HG03469 (cell line): ENCODE measurements at regions not wholly inside any gene's neighbourhood (a gene's known extent, or its start where the extent isn't known, plus 50 kb on each side); places are given as distances from the start of the nearest gene placed in this dataset.
"Not testable (repeated sequence)": the region's sequence is repeated elsewhere in the genome, so short reads cannot be mapped to it uniquely, and the experiment has no call there.

Experiments
- ATAC-seq: cut with Tn5 transposase; IDR thresholded peaks from one replicate; pipeline ENCODE4 v1.9.1; 2021; ENCODE audit warnings: mild to moderate bottlenecking, moderate library complexity, moderate number of reproducible peaks; ENCODE audit not compliant: unreplicated experiment

- ATAC-seq = no peak
Observed at GRCh38 chr11:22037505-22037904, 155.4 kb upstream of the ANO5 start.

- ATAC-seq = no peak
Observed at GRCh38 chr11:22041039-22041438, 151.8 kb upstream of the ANO5 start.

GRCh38 chr11:22042081-22042480 is 150.8 kb upstream of the ANO5 start:
- no peak for ATAC-seq

- no peak for ATAC-seq
Observed at GRCh38 chr11:22044126-22044525, 148.8 kb upstream of the ANO5 start.

- no peak for ATAC-seq
Observed at GRCh38 chr11:22049276-22049675, 143.6 kb upstream of the ANO5 start.

GRCh38 chr11:22065472-22065871 is 127.4 kb upstream of the ANO5 start:
- no peak for ATAC-seq

- ATAC-seq = no peak
Observed at GRCh38 chr11:22069844-22070243, 123.0 kb upstream of the ANO5 start.

- ATAC-seq = no peak
Observed at GRCh38 chr11:22076271-22076930, 116.5 kb upstream of the ANO5 start.

GRCh38 chr11:22078063-22078462 is 114.8 kb upstream of the ANO5 start:
- ATAC-seq = no peak

GRCh38 chr11:22079133-22079872 is 113.6 kb upstream of the ANO5 start:
- no peak for ATAC-seq

GRCh38 chr11:22082178-22082577 is 110.7 kb upstream of the ANO5 start:
- no peak for ATAC-seq

GRCh38 chr11:22082788-22083187 is 110.1 kb upstream of the ANO5 start:
- ATAC-seq = no peak

- no peak for ATAC-seq
Observed at GRCh38 chr11:22084056-22084455, 108.8 kb upstream of the ANO5 start.

- no peak for ATAC-seq
Observed at GRCh38 chr11:22084564-22084963, 108.3 kb upstream of the ANO5 start.

GRCh38 chr11:22089609-22090008 is 103.3 kb upstream of the ANO5 start:
- ATAC-seq = no peak

- ATAC-seq = no peak
Observed at GRCh38 chr11:22106566-22106965, 86.3 kb upstream of the ANO5 start.

- no peak for ATAC-seq
Observed at GRCh38 chr11:22115470-22116029, 77.3 kb upstream of the ANO5 start.

- not testable (repeated sequence) for ATAC-seq
Observed at GRCh38 chr11:22127981-22128380, 64.9 kb upstream of the ANO5 start.

- peak; percentile 58 for ATAC-seq
Observed at GRCh38 chr11:22130462-22131053, 62.3 kb upstream of the ANO5 start.

- ATAC-seq = no peak
Observed at GRCh38 chr11:22133776-22134175, 59.1 kb upstream of the ANO5 start.

- no peak for ATAC-seq
Observed at GRCh38 chr11:22138264-22138663, 54.6 kb upstream of the ANO5 start.
